Heart right ventricle (tissue), 16 donors: ENCODE measurements at regions not wholly inside any gene's neighbourhood (a gene's known extent, or its start where the extent isn't known, plus 50 kb on each side); places are given as distances from the start of the nearest gene placed in this dataset.

ENCODE experiments used
- ATAC-seq, 8 donors: fragments of 200-7000 bp; cut with Tn5 transposase; one replicate each; pipeline ENCODE4 v1.9.1; 2020; ENCODE audit warnings: mild to moderate bottlenecking in 8 of 8, moderate library complexity in 8 of 8, moderate number of reproducible peaks in 1 of 8
- DNase-seq, 2 donors: peaks; one replicate each; pipeline ENCODE4 v3.0.0-alpha.2; 2020
- H3K27ac ChIP-seq, 10 donors: fragments of 200-600 bp; sonication (generic) in 2 of 10; one replicate each; pipeline versions ENCODE4 v1.5.0 to v1.8.0; 2020 to 2022; ENCODE audit warnings: mild to moderate bottlenecking in 3 of 10
- H3K27me3 ChIP-seq, 7 donors: fragments of 200-600 bp; one replicate each; pipeline ENCODE4 v1.8.0; 2021 to 2022; ENCODE audit warnings: mild to moderate bottlenecking in 2 of 7
- H3K36me3 ChIP-seq, 9 donors: fragments of 200-600 bp; sonication (generic) in 1 of 9; one replicate each; pipeline versions ENCODE4 v1.5.0 to v1.8.0; 2020 to 2022; ENCODE audit warnings: mild to moderate bottlenecking in 2 of 9
- H3K4me1 ChIP-seq, 9 donors: fragments of 200-600 bp; sonication (generic) in 1 of 9; one replicate each; pipeline versions ENCODE4 v1.5.0 to v1.8.0; 2020 to 2022; ENCODE audit warnings: mild to moderate bottlenecking in 4 of 9
- H3K4me3 ChIP-seq, 10 donors: fragments of 200-600 bp; sonication (generic) in 2 of 10; one replicate each; pipeline versions ENCODE4 v1.5.0 to v1.8.0; 2020 to 2022; ENCODE audit warnings: mild to moderate bottlenecking in 7 of 10, moderate library complexity in 2 of 10
- H3K9me3 ChIP-seq, 11 donors: fragments of 200-600 bp in 10 of 11; sonication (generic) in 2 of 11; one replicate each; pipeline versions ENCODE4 v1.5.0 to v1.8.0; 2013 to 2022; ENCODE audit warnings: mild to moderate bottlenecking in 2 of 11, control low read depth in 1 of 11, moderate library complexity in 1 of 11
- CTCF ChIP-seq, 9 donors: fragments of 200-600 bp; sonication (generic) in 2 of 9; IDR thresholded peaks; one replicate each; pipeline versions ENCODE4 v1.5.0 to v1.8.0; 2021 to 2022; ENCODE audit warnings: antibody characterized with exemption in 9 of 9, mild to moderate bottlenecking in 5 of 9, moderate library complexity in 1 of 9
- WGBS, 2 donors: extraction: QIAGEN DNeasy Blood & Tissue Kit; methylation state at CpG; one replicate each; pipeline ENCODE4 v1.1.7; 2013; ENCODE audit warnings: inconsistent platforms in 1 of 2; 5-methylcytosine and 5-hydroxymethylcytosine counted together
- intact Hi-C, 10 donors: fragments of 100-400 bp; cut with DNase I; formaldehyde crosslinking; loops; one replicate each; pipeline versions ENCODE4 v1.11.1 to v1.14.2; 2022
- donor health status: Arrhythmogenic right ventricular cardiomyopathy.
- donor health status: ischemic (EF 13 %, LVEDD 7.1; RV severe dilation, severe dysfunction).
- donor health status: healthy with polysubstance abuse.
- donor health status: DM: no; HTN: yes; CAD: no.
- donor health status: DM: no; HTN: no; CAD: no.
- donor health status: ischemic (EF 25% LVEDD 6.9; RV normal size, moderate dysfunction).
- donor health status: ischemic (EF 25% LVEDD 5.7; RV mildly dilated, moderate dysfunction).
- donor health status: healthy.
- donor health status: DM: yes; HTN: yes; CAD: no.
- donor health status: Ischemic cardiomyopathy.
- donor health status: ischemic (EF 35%, LVEDD 5.7; RV mildly dilated, moderate dysfunction).
- donor health status: nonischemic (EF 11% LVEDD 7.7; RV severe dilation, severe dysfunction).
- donor health status: DM: yes; HTN: yes; CAD: no.
- donor health status: PGD.
- donor health status: ischemic (EF 29% LVEDD 5.4; RV normal size, mild dysfunction).
- donor health status: nonischemic (EF 23%, LVEDD 6.1; RV moderate dilation, normal function).

- ATAC-seq (no peak), DNase-seq (no peak)
- no peaks in the 10 kb centered on the region for H3K36me3 ChIP-seq
- WGBS, 2 donors: 80 to 97% methylated on average over 1 of the region's 1 CpG
- peaks cover 0 to 9% (median 0%) of the 10 kb centered on the region in 7 donors for H3K27me3 ChIP-seq
- TF ChIP-seq CTCF (IDR thresholded peaks at IDR 0.05): no peak
- no peak overlapping the region for H3K27ac ChIP-seq
- H3K4me3 ChIP-seq: no peak overlapping the region
- H3K9me3 ChIP-seq: no peaks in the 10 kb centered on the region
- H3K4me1 ChIP-seq: peaks cover 0 to 8% (median 3%) of the 10 kb centered on the region in 9 donors
- intact Hi-C loops: loop anchor here in 6 of 10 donors (5.0 to 10.0 kb wide), 6 partner anchors 178 to 1272 kb away; no protein-coding TSS in a partner anchor
Measured at GRCh38 chr6:44652547-44652946, 265.0 kb downstream of the CDC5L start.

- Histone ChIP-seq H3K4me3 (no peak overlapping the region), H3K36me3 (no peaks in the 10 kb centered on the region), H3K9me3 (no peaks in the 10 kb centered on the region), H3K27ac (no peak overlapping the region), H3K4me1 (peaks cover 0 to 8% (median 3%) of the 10 kb centered on the region in 9 donors), H3K27me3 (peaks cover 0 to 9% (median 0%) of the 10 kb centered on the region in 7 donors)
- no peak for TF ChIP-seq CTCF (IDR thresholded peaks at IDR 0.05)
- DNase-seq (no peak), ATAC-seq (no peak)
- intact Hi-C loops: loop anchor here in 6 of 10 donors (5.0 to 10.0 kb wide), 6 partner anchors 178 to 1272 kb away; no protein-coding TSS in a partner anchor
- WGBS, 2 donors: 84 to 89% methylated on average over 3 of the region's 3 CpGs
Measured at GRCh38 chr6:44653091-44653490, 265.6 kb downstream of the CDC5L start.

- no peak for DNase-seq
- ATAC-seq: no peak
- Histone ChIP-seq H3K9me3 (peaks cover 0 to 4% (median 0%) of the 10 kb centered on the region in 11 donors), H3K4me1 (peaks cover 0 to 8% (median 3%) of the 10 kb centered on the region in 9 donors), H3K27me3 (peaks cover 0 to 9% (median 0%) of the 10 kb centered on the region in 7 donors), H3K4me3 (no peak overlapping the region), H3K36me3 (no peaks in the 10 kb centered on the region), H3K27ac (no peak overlapping the region)
- intact Hi-C loops: loop anchor here in 7 of 10 donors (2.0 to 10.0 kb wide), 7 partner anchors 179 to 1271 kb away; no protein-coding TSS in a partner anchor
- 47 to 67% methylated on average over 10 of the region's 10 CpGs for WGBS, 2 donors
- TF ChIP-seq CTCF (IDR thresholded peaks at IDR 0.05): no peak
Measured at GRCh38 chr6:44653761-44654218, 266.3 kb downstream of the CDC5L start.

- no peaks in the 10 kb centered on the region for H3K36me3 ChIP-seq
- peak; percentile 76 to 98 (median 96) for TF ChIP-seq CTCF (IDR thresholded peaks at IDR 0.05)
- 28 to 30% methylated on average over 26 of the region's 26 CpGs for WGBS, 2 donors
- no peak overlapping the region for H3K4me3 ChIP-seq
- H3K9me3 ChIP-seq: peaks cover 0 to 4% (median 0%) of the 10 kb centered on the region in 11 donors
- H3K4me1 ChIP-seq: peaks cover 0 to 8% (median 3%) of the 10 kb centered on the region in 9 donors
- intact Hi-C loops: loop anchor here (1.0 to 10.0 kb wide), 11 partner anchors 181 to 1269 kb away; no protein-coding TSS in a partner anchor
- DNase-seq (peak; percentile 60 to 74), ATAC-seq (peak; percentile 54 to 87 (median 74))
- H3K27me3 ChIP-seq: peaks cover 0 to 9% (median 0%) of the 10 kb centered on the region in 7 donors
- peak overlapping the region in 1 of 10 donors; percentile 43 for H3K27ac ChIP-seq
Measured at GRCh38 chr6:44655412-44656342, 268.2 kb downstream of the CDC5L start.
